ENCODE measurements at regions not wholly inside any gene's neighbourhood (a gene's known extent, or its start where the extent isn't known, plus 50 kb on each side); places are given as distances from the start of the nearest gene placed in this dataset.

GRCh38 chr7:16317406-16317805 lies 103.9 kb downstream of the CRPPA start:
- no peak for TF ChIP-seq CTCF (IDR thresholded peaks at IDR 0.05; ENCODE audit: insufficient read depth, low read length, missing control alignments)
- ChIA-PET POLR2A (no interaction called here), CTCF (no interaction called here)
- DNase-seq (ENCODE audit: low read depth, low spot score) = no peak
- H3K4me3 ChIP-seq (ENCODE audit: low read depth, low read length) = no peak overlapping the region

DNA sequence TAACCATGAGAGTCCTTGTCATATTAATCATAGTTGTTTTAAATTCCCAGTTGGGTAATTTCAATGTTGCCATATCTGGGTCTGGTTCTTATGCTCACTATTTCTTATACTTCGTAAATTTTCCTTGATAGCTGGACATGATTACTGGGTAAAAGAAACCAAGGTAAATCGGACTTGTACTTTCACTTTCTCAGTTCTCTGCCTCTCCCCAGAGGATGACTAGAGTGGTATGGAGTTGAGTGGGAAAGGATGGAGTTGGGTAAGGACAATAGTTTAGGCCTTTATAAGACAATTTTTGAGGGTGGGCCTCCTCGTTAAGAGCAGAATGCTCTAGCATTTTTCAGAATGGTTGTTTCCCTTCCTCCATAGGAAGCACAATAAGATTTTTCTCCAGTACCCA lies 106.1 kb downstream of the CRPPA start:
- no peak overlapping the region for H3K4me3 ChIP-seq (ENCODE audit: low read depth, low read length)
- POLR2A ChIA-PET = no interaction called here
- DNase-seq (ENCODE audit: low read depth, low spot score) = no peak
- TF ChIP-seq CTCF (IDR thresholded peaks at IDR 0.05; ENCODE audit: insufficient read depth, low read length, missing control alignments) = no peak
- CTCF ChIA-PET = no interaction called here

GRCh38 chr7:16309129-16309528 lies 112.2 kb downstream of the CRPPA start:
- H3K4me3 ChIP-seq (ENCODE audit: low read depth, low read length) = no peak overlapping the region
- ChIA-PET POLR2A (no interaction called here), CTCF (no interaction called here)
- TF ChIP-seq CTCF (IDR thresholded peaks at IDR 0.05; ENCODE audit: insufficient read depth, low read length, missing control alignments) = no peak
- no peak for DNase-seq (ENCODE audit: low read depth, low spot score)

DNA sequence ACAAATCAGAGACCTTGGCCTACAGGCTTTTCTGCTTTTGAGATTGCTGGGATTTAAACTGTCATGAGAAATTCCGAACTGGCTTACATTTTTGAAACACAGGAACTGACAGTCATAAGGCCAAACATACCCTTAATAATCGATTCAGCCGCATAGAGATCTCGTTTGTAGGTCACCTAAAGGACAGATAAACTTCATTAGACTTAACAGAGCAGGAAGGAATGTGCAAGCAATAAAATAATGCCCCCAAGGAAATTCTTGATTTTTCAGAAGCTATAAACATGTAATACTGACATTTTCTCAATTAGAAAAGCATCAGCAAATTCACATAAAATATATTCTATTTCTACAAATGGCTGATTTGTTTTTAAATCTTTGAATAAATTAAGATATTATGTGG lies 120.0 kb downstream of the CRPPA start:
- ChIA-PET POLR2A (no interaction called here), CTCF (no interaction called here)
- DNase-seq (ENCODE audit: low read depth, low spot score) = no peak

GRCh38 chr7:16300361-16300895 lies 120.9 kb downstream of the CRPPA start:
- TF ChIP-seq CTCF (IDR thresholded peaks at IDR 0.05; ENCODE audit: insufficient read depth, low read length, missing control alignments) = no peak
- CTCF ChIA-PET = no interaction called here
- H3K4me3 ChIP-seq (ENCODE audit: low read depth, low read length) = no peak overlapping the region
- no peak for DNase-seq (ENCODE audit: low read depth, low spot score)
- POLR2A ChIA-PET = interaction anchor here (0.6 kb wide), 1 partner anchor 871 kb away, joined by 3 read pairs; no protein-coding TSS in a partner anchor

More for the DNA sequence above, 120.0 kb downstream of the CRPPA start:
- no peak for TF ChIP-seq CTCF (IDR thresholded peaks at IDR 0.05; ENCODE audit: insufficient read depth, low read length, missing control alignments)
- no peak overlapping the region for H3K4me3 ChIP-seq (ENCODE audit: low read depth, low read length)

DNA sequence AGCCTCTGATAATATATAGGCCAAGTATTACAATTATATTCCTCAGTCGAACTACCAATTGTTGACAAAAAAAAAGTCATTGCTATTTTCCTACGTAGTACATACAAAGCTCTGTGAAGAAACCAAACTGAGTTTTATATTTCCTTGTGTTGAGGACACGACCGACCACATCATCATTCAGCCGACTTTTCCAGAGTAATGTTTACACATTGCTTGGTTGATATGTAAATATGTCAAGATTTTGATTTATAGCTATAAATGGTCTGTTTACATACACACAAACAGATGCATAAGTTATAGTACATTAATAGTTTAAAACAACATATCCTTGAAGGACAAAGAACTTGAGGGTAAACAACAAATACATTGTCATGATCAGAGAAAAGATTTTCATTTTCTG lies 121.5 kb downstream of the CRPPA start:
- no peak for TF ChIP-seq CTCF (IDR thresholded peaks at IDR 0.05; ENCODE audit: insufficient read depth, low read length, missing control alignments)
- no peak overlapping the region for H3K4me3 ChIP-seq (ENCODE audit: low read depth, low read length)
- DNase-seq (ENCODE audit: low read depth, low spot score) = no peak
- ChIA-PET CTCF (no interaction called here), POLR2A (interaction anchor here (0.6 kb wide), 1 partner anchor 870 kb away, joined by 3 read pairs; no protein-coding TSS in a partner anchor)
